HFF-Myc (cell line): ENCODE measurements at regions not wholly inside any gene's neighbourhood (a gene's known extent, or its start where the extent isn't known, plus 50 kb on each side); places are given as distances from the start of the nearest gene placed in this dataset.
"Not testable (repeated sequence)": the region's sequence is repeated elsewhere in the genome, so short reads cannot be mapped to it uniquely, and the experiment has no call there.

Experiments used
- DNase-seq: peaks from one replicate; pipeline ENCODE4 v3.0.0-alpha.2; 2011; ENCODE audit warnings: low read depth; ENCODE audit errors: extremely low read depth
- H3K4me3 ChIP-seq: replicated peaks from 2 replicates; pipeline ENCODE4 v1.5.1; 2011; ENCODE audit warnings: low read depth, mild to moderate bottlenecking, control low read depth, low read length
- CTCF ChIP-seq: IDR thresholded peaks from 2 replicates; pipeline ENCODE4 v1.5.1; 2012; ENCODE audit warnings: mild to moderate bottlenecking, low read depth, low read length, control low read depth; ENCODE audit errors: missing control alignments

DNA sequence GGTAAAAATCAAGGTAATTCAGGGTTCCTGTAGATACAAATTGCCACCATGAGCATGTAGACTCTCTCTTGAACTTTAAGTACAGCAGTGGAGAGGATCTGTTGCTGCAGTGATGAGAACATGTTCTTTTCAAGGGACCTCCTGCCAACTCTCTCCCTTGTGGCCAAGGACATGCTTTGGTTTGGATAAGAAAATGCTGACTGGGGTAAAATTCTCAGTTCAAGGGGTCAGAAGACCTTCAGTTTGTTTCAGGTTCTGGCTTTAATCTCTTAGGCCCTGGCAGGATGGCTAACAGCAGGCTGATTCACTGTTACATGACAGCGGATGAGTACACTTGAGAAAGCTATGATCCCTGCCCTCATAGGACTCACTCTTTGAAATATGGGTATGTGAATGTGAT lies 299.2 kb upstream of the NMUR2 start:
- no peak for TF ChIP-seq CTCF

GRCh38 chr5:152711801-152712388 lies 306.8 kb upstream of the NMUR2 start:
- no peak for TF ChIP-seq CTCF
- no peak overlapping the region for H3K4me3 ChIP-seq
- DNase-seq, result no peak

More for the DNA sequence above, 299.2 kb upstream of the NMUR2 start:
- H3K4me3 ChIP-seq, result no peak overlapping the region
- DNase-seq, result no peak

- no peak for DNase-seq
- no peak for TF ChIP-seq CTCF
- H3K4me3 ChIP-seq, result no peak overlapping the region
These were observed 312.3 kb upstream of the NMUR2 start for GRCh38 chr5:152717393-152717792.

GRCh38 chr5:152723482-152723881 lies 318.4 kb upstream of the NMUR2 start:
- DNase-seq, result no peak
- TF ChIP-seq CTCF, result no peak
- H3K4me3 ChIP-seq, result no peak overlapping the region

- TF ChIP-seq CTCF, result no peak
- no peak for DNase-seq
These were observed 325.1 kb upstream of the NMUR2 start for GRCh38 chr5:152730176-152730575.

DNA sequence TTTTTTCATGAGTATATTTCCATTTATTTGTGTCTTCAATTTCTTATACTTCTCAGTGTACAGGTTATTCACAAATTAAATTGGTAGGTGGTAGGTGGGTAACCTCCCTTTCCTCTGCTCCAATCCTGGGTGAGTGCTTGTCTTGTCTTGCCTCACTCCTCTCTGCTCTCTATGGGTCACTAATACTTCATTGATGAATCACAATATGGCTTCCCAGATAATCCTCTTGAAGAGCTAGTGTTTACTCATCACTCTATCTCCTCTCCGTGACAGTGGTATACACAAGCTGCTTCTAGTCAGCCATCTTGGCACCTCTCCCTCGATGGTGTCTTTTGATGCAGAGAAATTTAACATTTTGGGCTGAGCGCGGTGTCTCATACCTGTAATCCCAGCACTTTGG lies 331.8 kb upstream of the NMUR2 start:
- DNase-seq, result no peak
- TF ChIP-seq CTCF, result no peak
- H3K4me3 ChIP-seq, result no peak overlapping the region

More at GRCh38 chr5:152730176-152730575, 325.1 kb upstream of the NMUR2 start:
- H3K4me3 ChIP-seq, result no peak overlapping the region

DNA sequence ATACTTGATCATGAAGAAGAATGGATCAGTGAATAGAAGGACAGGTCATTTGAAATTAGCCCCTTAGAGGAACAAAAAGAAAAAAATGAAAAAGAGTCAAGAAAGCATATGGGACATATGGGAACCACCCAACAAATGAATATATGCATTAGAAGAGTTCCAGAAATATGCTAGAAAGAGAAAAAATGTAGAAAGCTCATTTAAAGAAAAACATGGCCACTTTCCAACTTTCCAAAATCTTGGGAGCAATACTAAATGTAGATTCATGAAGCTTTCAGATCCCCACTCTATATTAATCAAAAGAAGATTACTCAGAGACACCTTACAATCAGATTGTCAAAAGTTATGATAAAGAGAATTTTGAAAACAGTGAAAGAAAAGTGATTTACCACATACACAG lies 334.8 kb upstream of the NMUR2 start:
- H3K4me3 ChIP-seq, result no peak overlapping the region
- no peak for DNase-seq
- TF ChIP-seq CTCF, result no peak

- H3K4me3 ChIP-seq, DNase-seq: not testable (repeated sequence)
These were observed 336.0 kb upstream of the NMUR2 start for GRCh38 chr5:152741126-152741525.

DNA sequence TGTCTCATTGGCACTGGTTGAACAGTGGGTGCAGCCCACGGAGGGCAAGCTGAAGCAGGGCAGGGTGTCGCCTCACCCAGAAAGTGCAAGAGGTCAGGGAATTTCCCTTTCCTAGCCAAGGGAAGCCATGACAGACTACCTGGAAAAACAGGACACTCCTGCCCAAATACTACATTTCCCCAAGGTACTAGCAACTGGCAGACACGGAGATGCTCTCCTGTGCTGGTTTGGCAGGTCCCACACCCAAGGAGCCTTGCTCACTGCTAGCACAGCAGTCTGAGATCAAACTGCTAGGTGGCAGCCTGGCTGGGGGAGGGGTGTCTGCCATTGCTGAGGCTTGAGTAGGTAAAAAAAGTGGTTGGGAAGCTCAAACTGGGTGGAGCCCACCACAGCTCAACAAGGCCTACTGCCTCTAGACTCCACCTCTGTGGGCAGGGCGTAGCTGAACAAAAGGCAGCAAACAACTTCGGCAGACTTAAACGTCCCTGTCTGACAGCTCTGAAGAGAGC lies 382.7 kb upstream of the NMUR2 start:
- H3K4me3 ChIP-seq, DNase-seq: not testable (repeated sequence)
